ENCODE measurements at regions not wholly inside any gene's neighbourhood (a gene's known extent, or its start where the extent isn't known, plus 50 kb on each side); places are given as distances from the start of the nearest gene placed in this dataset.
"Not testable (repeated sequence)": the region's sequence is repeated elsewhere in the genome, so short reads cannot be mapped to it uniquely, and the experiment has no call there.

DNA sequence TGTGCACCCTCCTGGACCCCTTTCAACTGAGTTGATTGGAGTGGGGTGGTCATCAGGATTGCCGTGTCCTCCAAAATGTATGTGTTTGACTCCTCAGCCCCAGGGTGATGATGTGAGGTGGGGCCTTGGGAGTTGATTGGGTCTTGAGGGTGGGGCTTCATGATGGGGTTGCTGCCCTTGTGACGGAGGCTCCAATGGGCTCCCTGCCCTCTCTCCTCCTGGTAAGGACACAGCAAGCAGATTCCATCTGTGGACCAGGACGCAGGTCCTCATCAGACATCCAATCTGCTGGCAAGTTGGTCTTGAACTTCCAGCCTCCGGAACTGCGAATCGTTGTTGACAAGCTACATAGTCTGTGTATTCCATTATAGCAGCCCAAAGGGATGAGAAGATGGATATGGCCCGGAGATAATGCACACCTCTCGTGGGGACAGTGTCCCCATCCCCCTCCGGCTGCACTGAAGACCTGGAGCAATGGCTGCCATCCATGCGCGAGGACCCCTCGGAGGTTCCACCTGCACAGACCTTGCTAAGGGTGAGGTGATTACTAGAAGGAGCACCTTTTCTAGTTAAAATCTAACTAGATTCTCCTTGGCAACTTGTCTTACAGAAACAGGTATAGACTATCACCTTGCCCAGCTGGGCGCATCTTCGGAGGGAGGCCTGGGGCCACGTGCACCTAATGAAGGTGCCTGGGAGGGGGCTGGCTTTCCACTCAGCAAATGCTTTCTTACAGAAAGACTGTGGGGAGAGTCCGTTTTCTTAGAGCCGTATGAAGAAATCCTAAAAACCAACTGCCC is 75.7 kb upstream of the IRX4 start:
- no peak for DNase-seq (ENCODE audit: low read depth in 1 of 2, low spot score in 1 of 2)

DNA sequence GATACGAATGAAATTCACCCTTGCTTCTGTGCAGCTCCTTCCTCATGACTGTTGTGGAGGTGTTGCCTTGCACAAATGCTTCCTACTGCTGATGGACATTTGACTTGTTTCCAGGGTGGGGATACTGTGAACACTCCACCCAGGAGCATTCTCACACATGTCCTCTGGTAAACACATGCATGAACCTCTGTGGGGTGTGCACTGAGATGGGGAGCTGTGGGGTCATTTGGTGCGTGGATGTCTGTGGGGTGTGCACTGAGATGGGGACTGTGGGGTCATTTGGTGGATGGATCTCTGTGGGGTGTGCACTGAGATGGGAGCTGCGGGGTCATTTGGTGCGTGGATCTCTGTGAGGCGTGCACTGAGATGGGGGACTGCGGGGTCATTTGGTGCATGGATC is 72.9 kb upstream of the IRX4 start:
- no peak for DNase-seq (ENCODE audit: low read depth in 1 of 2, low spot score in 1 of 2)

- not testable (repeated sequence) for DNase-seq (ENCODE audit: low read depth in 1 of 2, low spot score in 1 of 2)
Observed at GRCh38 chr5:1953710-1954109, 71.0 kb upstream of the IRX4 start.

DNA sequence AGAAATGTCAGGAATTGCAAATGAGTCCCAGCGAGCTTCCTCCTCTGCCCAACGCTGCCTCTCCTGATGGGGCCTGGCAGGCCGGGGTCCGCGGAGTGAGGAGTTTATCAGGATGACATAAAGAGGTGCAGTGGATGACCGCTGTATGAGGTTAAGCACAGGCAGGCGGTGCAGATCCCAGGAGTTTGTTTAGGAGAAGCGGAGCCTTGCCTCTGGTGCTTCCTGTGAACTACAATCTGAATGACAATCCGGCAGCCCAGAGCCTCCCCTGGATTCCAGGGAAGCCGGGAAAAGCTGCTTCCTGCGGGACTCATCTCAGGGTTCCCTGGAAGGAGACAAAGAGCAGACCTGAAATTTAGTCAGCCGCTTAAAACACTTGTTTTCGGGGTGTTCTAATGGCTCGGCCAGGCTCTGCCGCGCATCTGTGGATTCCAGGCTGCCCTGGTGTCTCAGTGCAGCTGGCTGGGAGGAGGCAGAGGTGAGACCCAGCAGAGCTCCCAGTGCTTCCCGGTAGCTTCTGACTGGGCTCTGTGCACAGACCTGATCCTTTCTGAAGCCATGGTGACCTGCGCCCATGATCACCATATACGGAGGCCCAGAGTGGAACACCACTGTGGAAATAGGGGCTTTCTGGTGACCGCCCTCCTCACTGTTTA is 69.8 kb upstream of the IRX4 start:
- no peak for DNase-seq (ENCODE audit: low read depth in 1 of 2, low spot score in 1 of 2)

DNA sequence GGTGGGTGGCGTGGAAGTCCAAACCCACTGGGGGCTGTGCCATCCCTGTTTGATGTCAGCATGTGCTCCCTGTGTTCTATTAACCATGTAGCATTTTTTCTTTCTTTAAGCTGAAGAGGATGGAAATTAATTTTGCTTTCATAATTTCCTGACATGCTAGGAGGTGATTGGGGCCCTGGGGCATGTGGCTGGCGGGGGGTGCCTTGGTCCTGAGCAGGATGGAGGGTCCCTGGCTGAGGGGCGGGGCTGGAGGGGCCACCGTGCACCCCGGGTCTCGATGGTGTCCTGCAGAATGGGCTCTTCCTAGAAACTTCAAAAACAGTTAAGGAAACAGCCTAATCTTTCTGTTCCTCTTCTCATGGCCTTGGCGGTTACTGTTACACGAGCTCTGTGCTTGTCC is 69.3 kb upstream of the IRX4 start:
- no peak for DNase-seq (ENCODE audit: low read depth in 1 of 2, low spot score in 1 of 2)

GRCh38 chr5:1951165-1951816 is 68.6 kb upstream of the IRX4 start:
- no peak for DNase-seq (ENCODE audit: low read depth in 1 of 2, low spot score in 1 of 2)

DNA sequence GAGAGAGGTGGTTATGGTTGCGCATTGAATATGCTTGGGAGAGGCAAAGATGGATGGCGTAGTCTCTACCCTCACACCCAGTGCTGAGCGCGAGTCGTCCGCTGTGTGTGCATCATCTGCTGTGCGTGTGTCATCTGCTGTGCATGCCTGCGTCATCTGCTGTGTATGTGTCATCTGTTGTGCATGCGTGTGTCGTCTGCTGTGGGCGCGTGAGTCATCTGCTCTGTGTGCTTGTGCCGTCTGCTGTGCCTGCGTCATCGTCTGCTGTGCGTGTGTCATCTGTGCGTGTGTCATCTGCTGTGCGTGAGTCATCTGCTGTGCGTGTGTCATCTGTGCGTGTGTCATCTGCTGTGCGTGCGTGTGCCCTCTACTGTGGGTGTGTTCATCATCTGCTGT is 68.0 kb upstream of the IRX4 start:
- DNase-seq (ENCODE audit: low read depth in 1 of 2, low spot score in 1 of 2) = no peak

- DNase-seq (ENCODE audit: low read depth in 1 of 2, low spot score in 1 of 2) = no peak
Observed at GRCh38 chr5:1950096-1950707, 67.5 kb upstream of the IRX4 start.

DNA sequence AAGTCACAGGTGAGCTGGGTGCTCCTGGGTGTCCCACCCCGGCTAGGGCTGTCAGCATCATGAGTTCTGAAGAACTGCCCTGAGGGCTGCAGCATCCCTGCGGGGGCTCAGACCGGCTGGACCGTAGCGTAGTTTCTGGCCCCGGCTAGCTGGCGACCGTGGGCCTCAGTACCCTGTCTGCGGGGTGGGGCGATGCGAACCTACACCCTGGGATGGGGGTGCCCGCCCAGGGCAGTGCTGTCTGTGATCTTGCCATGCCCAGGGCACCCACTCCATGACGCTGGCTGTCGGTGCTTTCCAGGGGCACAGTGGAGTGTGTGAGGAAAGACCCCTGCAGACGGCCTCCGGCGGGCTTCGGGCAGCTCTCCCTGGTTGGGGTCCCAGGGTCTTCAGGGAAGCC is 66.5 kb upstream of the IRX4 start:
- no peak for DNase-seq (ENCODE audit: low read depth in 1 of 2, low spot score in 1 of 2)

GRCh38 chr5:1948663-1949191 is 66.0 kb upstream of the IRX4 start:
- DNase-seq (ENCODE audit: low read depth in 1 of 2, low spot score in 1 of 2) = no peak

DNA sequence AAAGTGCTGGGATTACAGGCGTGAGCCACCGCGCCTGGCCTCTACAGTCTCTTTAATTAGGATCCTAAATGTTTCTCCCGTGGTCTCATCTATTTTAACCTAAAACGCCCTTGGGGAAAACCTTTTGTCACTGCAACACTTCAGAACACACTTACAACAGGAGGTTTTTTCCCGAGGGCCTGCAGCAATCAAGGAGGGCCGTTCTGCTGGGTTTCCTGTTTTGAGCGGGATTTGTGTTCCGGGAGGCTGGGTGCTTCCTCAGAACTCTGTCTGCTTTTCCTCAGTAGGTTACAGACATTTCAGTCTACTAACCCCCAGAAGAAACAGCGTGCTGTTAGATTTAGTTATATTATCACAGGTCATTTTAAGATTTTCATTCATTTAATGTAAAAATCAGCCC is 65.4 kb upstream of the IRX4 start:
- DNase-seq (ENCODE audit: low read depth in 1 of 2, low spot score in 1 of 2) = no peak

DNA sequence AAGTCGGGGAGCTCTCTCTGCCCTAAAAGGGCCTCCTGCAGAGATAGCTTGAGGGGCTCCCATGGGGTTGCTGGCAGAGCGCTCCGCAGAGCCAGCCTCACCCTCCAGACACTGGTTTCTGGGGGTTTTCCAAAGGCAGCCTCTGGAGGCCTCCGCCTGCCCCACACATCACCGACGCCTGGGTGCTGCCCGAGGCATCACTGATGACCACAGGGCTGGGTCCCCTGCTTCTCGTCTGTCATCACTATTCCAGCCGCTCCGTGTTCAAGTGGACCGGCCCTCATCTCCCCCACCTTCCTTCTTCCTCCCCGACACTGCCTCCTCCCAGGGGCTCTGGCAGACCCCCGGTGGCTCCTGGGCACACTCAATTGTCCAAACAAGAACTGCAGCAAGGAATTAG is 64.1 kb upstream of the IRX4 start:
- DNase-seq (ENCODE audit: low read depth in 1 of 2, low spot score in 1 of 2) = no peak

DNA sequence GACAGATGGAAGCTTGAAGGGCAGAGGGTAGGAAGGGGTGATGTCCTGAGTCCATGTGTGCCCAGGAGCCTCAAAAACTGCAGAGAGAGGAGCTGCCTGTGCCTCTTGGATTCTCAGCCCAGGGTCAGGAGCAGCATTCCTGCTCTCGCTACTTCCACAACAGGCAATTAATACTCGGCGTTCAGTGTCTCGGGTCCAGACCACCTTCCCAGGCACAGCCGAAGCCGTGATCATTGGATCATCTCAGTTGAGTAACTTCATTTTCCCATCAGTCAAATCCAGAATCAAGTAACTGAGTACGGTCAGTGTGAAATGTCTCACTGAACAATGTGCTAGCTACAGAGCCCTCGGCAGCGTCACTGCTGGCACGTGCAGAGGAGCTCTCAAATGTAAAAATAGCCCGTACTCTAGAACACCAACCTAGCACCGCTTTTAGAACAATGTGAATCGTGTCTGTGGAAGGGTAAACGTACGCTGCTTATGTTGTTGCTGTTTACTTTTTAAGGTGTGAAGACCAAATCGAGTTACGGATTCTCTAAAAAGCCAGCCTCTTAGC is 63.5 kb upstream of the IRX4 start:
- DNase-seq (ENCODE audit: low read depth in 1 of 2, low spot score in 1 of 2) = no peak

GRCh38 chr5:1945606-1946005 is 62.9 kb upstream of the IRX4 start:
- no peak for DNase-seq (ENCODE audit: low read depth in 1 of 2, low spot score in 1 of 2)

DNA sequence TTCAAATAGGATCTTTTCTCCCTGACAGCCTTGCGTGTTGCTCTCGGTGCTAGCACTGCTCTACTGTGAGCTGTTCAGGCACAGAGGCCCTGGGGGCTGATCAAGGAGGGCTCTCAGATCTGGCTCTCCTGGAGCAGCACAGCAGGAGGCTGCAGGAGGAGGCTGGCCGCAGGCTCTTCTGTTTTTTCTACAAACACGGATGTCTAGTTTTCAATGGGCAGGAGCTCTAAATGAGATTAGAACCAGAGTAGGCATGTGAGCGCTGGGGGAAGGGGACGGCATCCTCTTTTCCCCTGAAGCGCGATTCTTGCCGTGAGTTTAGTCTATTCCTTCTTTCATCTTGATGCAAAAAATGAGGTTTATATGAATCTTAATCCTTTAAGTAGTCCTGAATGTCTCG is 61.7 kb upstream of the IRX4 start:
- DNase-seq (ENCODE audit: low read depth in 1 of 2, low spot score in 1 of 2) = no peak

DNA sequence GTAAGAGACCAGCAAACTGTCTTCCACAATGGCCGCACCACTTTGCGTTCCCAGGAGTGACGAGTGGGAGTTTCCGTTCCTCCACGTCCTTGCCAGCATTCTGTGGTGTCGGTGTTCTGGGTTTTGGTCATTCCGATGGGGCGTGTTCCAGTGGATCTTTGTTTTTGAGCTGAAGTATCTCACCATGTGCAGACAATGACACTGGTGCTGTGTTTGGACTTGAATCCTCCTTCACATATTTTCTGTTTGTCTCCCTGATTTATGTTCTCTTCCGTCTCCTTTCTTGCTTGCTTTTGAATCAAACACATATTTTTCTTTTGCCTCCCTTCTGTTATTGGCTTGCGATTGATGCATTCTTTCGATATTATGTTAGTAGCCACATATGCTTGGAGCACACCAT is 60.8 kb upstream of the IRX4 start:
- no peak for DNase-seq (ENCODE audit: low read depth in 1 of 2, low spot score in 1 of 2)

DNA sequence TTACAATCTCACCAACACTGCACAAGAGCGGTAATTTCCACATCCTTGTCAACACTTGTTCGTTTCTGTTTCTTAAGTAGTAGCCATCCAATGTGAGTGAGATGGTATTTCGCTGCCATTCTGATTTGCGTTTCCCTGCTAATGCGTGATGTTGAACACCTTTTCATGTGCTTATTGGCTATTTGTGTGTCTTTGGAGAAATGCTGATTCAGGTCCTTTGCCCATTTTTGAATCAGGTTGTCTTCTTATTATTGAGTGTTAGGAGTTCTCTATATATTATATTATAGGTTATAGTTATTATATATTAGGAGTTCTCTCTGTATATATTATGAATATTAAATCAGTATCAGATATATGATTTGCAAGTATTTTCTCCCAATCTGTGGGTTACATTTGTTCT is 59.9 kb upstream of the IRX4 start:
- DNase-seq (ENCODE audit: low read depth in 1 of 2, low spot score in 1 of 2) = no peak

DNA sequence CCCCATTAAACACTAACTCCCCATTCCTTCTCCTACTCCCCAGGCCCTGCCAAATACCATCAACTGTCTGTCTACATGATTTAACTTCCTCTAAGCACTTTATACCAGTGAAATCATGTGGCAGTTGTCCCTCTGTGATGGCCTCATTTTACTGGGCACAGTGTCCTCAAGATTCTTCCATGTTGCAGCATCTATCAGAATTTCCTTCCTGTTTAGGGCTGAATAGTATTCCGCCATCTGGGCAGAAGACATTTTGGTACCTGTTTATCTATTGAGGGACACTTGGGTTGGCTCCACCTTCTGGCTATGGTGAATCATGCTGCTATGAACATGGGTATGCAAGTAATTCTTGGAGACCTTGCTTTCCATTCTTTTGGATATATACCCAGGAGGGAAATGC is 59.4 kb upstream of the IRX4 start:
- no peak for DNase-seq (ENCODE audit: low read depth in 1 of 2, low spot score in 1 of 2)

DNA sequence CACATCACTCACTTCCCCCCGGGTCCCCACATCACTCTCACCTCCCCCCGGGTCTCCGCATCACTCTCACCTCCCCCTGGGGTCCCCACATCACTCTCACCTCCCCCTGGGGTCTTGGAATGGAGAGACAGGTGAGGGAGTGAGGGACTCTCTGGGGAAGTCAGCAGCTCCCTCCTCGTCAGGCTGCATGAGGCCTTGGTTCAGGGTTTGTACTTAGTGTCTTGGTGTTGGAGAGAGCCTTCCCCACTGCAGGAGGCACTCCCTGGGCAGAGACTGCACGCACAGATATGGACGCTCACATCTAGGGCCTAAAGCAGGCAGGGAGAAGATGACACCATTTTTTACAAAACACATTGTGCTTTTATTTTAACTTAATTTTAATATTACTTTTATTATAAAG is 56.5 kb upstream of the IRX4 start:
- no peak for DNase-seq (ENCODE audit: low read depth in 1 of 2, low spot score in 1 of 2)

DNA sequence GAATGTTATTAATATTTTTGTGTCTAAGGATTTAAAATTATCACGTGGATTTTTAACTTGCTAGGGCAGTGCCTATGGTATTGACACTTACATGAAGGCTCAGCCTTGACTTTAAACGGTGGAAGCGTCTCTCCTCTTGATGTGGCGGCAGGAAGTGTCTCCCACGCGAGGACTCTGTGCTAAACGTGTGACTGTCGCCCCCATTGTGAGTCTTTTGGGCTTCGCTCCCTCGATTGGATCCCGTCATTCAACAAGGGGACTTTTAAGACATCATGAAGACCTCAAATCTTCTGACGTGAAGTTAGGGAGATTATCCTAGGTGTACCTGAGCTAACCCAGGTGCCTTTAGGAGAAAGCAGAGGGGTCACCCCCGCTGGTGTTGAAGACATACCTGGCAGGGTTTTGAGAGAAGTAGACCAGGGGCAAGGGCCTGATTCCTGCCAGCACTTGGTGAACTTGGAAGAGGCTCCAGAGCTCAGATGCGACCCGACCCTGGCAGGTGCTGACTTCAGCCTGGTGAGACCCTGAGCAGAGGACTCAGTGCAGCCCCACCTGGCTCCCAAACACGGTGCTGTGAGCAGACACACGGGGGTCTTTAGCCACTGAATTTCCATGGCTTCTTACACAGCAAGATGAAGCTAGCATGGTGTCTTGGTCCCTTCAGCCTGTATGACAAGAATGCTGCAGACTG is 55.7 kb upstream of the IRX4 start:
- no peak for DNase-seq (ENCODE audit: low read depth in 1 of 2, low spot score in 1 of 2)

- no peak for DNase-seq (ENCODE audit: low read depth in 1 of 2, low spot score in 1 of 2)
Observed at GRCh38 chr5:1937590-1937989, 54.9 kb upstream of the IRX4 start.

All from activated T-helper 1 cell treated with anti-CD3 and anti-CD28 coated beads, Interleukin-2, amount 50 U/mL, for 16 hours (primary cell).